H1 (cell line): ENCODE measurements at regions not wholly inside any gene's neighbourhood (a gene's known extent, or its start where the extent isn't known, plus 50 kb on each side); places are given as distances from the start of the nearest gene placed in this dataset.

ENCODE experiments used
- EZH2 ChIP-seq: fragments of 200-600 bp; sonication (generic); IDR thresholded peaks from 2 replicates; pipeline ENCODE4 v1.7.1; 2012; ENCODE audit warnings: low read depth, mild to moderate bottlenecking, moderate library complexity, low read length, inconsistent platforms; ENCODE audit not compliant: severe bottlenecking
- GTF2F1 ChIP-seq: IDR thresholded peaks from 2 replicates; pipeline ENCODE4 v1.6.1; 2012; ENCODE audit warnings: low read depth, low read length, improper control_type of control experiment, borderline replicate concordance
- POLR2A ChIP-seq, 2 experiments: IDR thresholded peaks; 1 replicate in 1 of 2; 2 replicates in 1 of 2; pipeline ENCODE4 v1.6.1; 2011; ENCODE audit warnings: low read depth in 2 of 2, low read length in 2 of 2, mild to moderate bottlenecking in 2 of 2; ENCODE audit errors: control extremely low read depth in 1 of 2
- POLR2AphosphoS5 ChIP-seq: IDR thresholded peaks from 2 replicates; pipeline ENCODE4 v1.6.1; 2011; ENCODE audit warnings: low read depth, low read length
- RAD21 ChIP-seq, 2 experiments: IDR thresholded peaks in 1 of 2; conservative IDR thresholded peaks in 1 of 2; 2 replicates each; pipeline ENCODE4 v1.6.1; 2011; ENCODE audit warnings: low read depth in 2 of 2, low read length in 2 of 2, improper control_type of control experiment in 1 of 2, inconsistent platforms in 1 of 2, mild to moderate bottlenecking in 1 of 2, moderate library complexity in 1 of 2
- RBBP5 ChIP-seq: IDR thresholded peaks from 2 replicates; pipeline ENCODE4 v1.7.1; 2012; ENCODE audit warnings: low read depth, mild to moderate bottlenecking, inconsistent platforms, low read length, moderate library complexity, borderline replicate concordance
- RXRA ChIP-seq: IDR thresholded peaks from 2 replicates; pipeline ENCODE4 v1.6.1; 2011; ENCODE audit warnings: low read depth, mild to moderate bottlenecking, low read length, moderate library complexity; ENCODE audit not compliant: insufficient read depth
- SP1 ChIP-seq: IDR thresholded peaks from 2 replicates; pipeline ENCODE4 v1.6.1; 2011; ENCODE audit warnings: low read depth, low read length
- YY1 ChIP-seq: IDR thresholded peaks from 2 replicates; pipeline ENCODE4 v1.6.1; 2011; ENCODE audit warnings: low read depth, mild to moderate bottlenecking, low read length
- ZNF274 ChIP-seq: IDR thresholded peaks from 2 replicates; pipeline ENCODE4 v1.7.0; 2012; ENCODE audit warnings: low read length, borderline replicate concordance; ENCODE audit errors: extremely low read depth
- TF ChIP-seq, protein P1 (sequence below), 3 experiments: IDR thresholded peaks; 1 replicate in 2 of 3; 2 replicates in 1 of 3; pipeline versions ENCODE4 v1.5.1 to v1.6.1; 2011; ENCODE audit warnings: low read length in 3 of 3, mild to moderate bottlenecking in 3 of 3, inconsistent platforms in 2 of 3, low read depth in 1 of 3, moderate library complexity in 1 of 3; ENCODE audit not compliant: insufficient read depth in 1 of 3; ENCODE audit errors: control extremely low read depth in 1 of 3
- TF ChIP-seq, protein P2 (sequence below): IDR thresholded peaks from 2 replicates; pipeline ENCODE4 v1.6.1; 2011; ENCODE audit warnings: low read length, improper control_type of control experiment
- TF ChIP-seq, protein P3 (sequence below): IDR thresholded peaks from 2 replicates; pipeline ENCODE4 v1.6.1; 2012; ENCODE audit warnings: low read length, inconsistent platforms

DNA sequence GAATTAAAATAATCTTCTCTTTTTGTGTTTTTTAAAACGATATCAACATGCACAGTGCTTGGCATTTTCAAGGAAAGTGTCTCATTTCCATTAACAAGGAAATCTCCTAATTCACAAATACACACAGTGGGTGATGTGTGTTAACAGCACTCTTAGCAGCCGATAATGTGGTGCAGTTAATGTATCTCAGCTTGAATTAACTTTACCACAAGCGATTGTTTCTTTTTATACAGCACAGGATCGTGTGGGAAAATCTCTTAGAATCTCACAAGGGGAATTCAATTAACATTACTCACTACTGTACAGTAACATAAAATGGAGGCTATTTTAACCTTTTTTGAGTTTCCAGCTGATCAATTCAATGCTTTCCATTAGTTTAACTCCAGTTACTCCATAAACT lies 1841.9 kb downstream of the STIM2 start:
- TF ChIP-seq RXRA (no peak), POLR2AphosphoS5 (no peak), EZH2 (no peak), YY1 (no peak), POLR2A (IDR thresholded peaks at IDR 0.05; ENCODE audit: control extremely low read depth in 1 of 2, low read depth in 2 of 2, low read length in 2 of 2) (no peak), GTF2F1 (no peak), ZNF274 (no peak), RBBP5 (no peak), RAD21 (IDR thresholded peaks at IDR 0.05 in 1 of 2, conservative IDR thresholded peaks at IDR 0.05 in 1 of 2; ENCODE audit: low read depth in 2 of 2, low read length in 2 of 2) (no peak), SP1 (no peak)
- TF ChIP-seq, protein P1, sequence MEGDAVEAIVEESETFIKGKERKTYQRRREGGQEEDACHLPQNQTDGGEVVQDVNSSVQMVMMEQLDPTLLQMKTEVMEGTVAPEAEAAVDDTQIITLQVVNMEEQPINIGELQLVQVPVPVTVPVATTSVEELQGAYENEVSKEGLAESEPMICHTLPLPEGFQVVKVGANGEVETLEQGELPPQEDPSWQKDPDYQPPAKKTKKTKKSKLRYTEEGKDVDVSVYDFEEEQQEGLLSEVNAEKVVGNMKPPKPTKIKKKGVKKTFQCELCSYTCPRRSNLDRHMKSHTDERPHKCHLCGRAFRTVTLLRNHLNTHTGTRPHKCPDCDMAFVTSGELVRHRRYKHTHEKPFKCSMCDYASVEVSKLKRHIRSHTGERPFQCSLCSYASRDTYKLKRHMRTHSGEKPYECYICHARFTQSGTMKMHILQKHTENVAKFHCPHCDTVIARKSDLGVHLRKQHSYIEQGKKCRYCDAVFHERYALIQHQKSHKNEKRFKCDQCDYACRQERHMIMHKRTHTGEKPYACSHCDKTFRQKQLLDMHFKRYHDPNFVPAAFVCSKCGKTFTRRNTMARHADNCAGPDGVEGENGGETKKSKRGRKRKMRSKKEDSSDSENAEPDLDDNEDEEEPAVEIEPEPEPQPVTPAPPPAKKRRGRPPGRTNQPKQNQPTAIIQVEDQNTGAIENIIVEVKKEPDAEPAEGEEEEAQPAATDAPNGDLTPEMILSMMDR (IDR thresholded peaks at IDR 0.05; ENCODE audit: control extremely low read depth in 1 of 3, insufficient read depth in 1 of 3, low read depth in 1 of 3, low read length in 3 of 3): no peak
- TF ChIP-seq, protein P2, sequence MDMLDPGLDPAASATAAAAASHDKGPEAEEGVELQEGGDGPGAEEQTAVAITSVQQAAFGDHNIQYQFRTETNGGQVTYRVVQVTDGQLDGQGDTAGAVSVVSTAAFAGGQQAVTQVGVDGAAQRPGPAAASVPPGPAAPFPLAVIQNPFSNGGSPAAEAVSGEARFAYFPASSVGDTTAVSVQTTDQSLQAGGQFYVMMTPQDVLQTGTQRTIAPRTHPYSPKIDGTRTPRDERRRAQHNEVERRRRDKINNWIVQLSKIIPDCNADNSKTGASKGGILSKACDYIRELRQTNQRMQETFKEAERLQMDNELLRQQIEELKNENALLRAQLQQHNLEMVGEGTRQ: no peak
- TF ChIP-seq, protein P3, sequence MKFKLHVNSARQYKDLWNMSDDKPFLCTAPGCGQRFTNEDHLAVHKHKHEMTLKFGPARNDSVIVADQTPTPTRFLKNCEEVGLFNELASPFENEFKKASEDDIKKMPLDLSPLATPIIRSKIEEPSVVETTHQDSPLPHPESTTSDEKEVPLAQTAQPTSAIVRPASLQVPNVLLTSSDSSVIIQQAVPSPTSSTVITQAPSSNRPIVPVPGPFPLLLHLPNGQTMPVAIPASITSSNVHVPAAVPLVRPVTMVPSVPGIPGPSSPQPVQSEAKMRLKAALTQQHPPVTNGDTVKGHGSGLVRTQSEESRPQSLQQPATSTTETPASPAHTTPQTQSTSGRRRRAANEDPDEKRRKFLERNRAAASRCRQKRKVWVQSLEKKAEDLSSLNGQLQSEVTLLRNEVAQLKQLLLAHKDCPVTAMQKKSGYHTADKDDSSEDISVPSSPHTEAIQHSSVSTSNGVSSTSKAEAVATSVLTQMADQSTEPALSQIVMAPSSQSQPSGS: no peak
